ENCODE measurements at regions not wholly inside any gene's neighbourhood (a gene's known extent, or its start where the extent isn't known, plus 50 kb on each side); places are given as distances from the start of the nearest gene placed in this dataset.
"Not testable (repeated sequence)": the region's sequence is repeated elsewhere in the genome, so short reads cannot be mapped to it uniquely, and the experiment has no call there.

DNA sequence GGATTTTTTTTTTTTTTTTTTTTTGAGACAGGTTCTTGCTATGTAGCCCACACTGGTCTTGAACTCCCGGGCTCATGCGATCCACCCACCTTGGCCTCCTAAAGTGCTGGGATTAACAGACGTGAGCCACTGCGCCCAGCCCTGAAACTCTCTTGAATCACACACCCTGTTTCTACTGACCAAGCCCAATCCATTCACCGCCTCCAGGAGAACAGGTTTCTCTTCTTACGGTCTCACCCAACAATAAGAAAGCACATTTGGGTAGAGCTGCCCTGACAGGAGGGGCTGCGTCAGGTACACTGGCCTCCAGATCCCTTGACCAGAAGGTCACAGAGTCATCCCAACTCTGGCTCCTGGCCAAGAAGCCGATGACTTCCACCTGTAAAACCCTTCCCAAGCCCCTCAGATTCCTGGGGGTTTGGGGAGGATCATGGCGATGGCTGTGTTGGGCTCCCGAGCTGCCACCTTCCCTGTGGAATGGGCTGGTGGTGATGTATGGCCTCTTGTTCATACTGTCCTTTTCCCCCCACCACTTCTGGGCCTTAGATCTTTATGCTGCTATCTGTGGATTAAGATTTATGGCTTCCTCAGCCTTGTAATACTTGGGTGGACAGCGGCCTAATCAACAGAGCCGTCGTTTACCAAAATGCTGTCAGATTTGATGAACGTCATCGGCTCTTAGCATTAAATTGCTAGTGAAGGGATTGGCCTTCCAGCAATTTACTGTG is 89.1 kb downstream of the KATNIP start:
- DNase-seq (ENCODE audit: insufficient read length, low spot score) (no peak), FAIRE-seq (no peak)

DNA sequence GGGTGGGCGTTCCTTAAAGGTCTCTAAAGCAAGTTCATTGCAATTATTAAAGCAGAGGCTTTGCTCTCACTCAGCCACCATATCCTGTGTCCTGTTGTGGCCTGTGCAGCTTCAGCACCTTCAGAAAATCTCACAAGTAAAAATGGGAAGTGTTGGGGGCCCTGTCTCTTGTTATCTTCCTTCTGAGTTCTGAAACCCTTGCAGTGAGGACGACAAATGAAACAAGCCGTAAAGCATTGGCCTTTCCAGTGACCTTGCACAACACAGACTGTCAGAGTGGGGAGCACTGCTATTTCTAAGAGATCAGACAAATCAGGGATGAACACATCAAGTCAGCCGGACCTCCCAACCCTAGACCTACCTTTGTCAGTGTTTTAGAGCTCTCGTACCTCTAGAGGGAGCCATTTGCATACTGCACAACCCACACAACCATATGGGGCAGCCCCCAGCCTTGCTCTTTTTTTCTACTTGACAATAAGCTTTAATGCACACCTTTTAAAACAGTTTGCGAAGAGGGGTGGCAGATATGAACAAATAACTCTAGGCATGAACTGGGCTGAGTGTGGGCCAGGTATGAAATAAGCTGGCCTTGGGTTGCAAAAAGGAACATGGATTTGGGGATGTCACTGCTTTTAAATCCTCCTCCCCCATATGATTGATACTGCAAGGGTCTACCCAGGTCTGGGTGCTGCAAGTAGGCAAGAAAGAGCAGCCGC is 89.8 kb downstream of the KATNIP start:
- FAIRE-seq, result no peak

DNA sequence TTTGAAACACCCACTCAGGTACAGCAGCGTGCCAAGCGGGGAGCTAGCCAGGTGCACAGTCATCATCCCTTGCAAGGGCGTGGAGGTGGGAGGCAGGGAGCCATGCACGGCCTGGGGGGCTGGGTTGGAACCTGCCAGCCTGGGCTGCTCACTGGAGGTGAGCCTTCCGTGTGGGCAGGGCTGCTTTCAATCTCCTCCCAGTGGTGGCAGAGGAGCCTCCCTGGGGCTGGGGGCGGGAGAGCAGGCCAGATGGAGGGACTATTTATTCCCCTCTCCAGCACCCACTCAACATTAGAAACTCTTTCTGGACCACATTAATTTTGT is 90.3 kb downstream of the KATNIP start:
- FAIRE-seq (no peak), DNase-seq (ENCODE audit: insufficient read length, low spot score) (no peak)

More for the DNA sequence above, 89.8 kb downstream of the KATNIP start:
- peak; percentile 58 for DNase-seq (ENCODE audit: insufficient read length, low spot score)

DNA sequence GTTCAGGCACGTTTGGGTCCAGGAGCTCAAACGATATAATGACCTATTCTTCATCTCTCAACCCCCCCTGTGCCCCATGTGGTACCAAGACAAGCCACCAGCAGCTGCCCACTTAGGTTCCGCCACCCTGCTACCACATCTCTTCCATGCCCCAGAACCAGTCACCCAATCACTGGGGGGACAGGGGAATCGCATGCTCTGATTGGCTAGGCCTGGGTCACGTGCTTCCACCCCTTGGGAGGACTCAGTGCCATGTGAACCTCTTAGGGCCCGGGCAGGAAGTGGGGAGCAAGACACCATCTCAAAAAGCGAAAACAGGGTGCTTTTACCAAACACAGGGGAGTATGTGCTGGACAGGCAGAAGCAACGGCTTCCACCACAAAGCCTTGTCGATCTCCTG is 91.3 kb downstream of the KATNIP start:
- FAIRE-seq (no peak), DNase-seq (ENCODE audit: insufficient read length, low spot score) (no peak)

DNA sequence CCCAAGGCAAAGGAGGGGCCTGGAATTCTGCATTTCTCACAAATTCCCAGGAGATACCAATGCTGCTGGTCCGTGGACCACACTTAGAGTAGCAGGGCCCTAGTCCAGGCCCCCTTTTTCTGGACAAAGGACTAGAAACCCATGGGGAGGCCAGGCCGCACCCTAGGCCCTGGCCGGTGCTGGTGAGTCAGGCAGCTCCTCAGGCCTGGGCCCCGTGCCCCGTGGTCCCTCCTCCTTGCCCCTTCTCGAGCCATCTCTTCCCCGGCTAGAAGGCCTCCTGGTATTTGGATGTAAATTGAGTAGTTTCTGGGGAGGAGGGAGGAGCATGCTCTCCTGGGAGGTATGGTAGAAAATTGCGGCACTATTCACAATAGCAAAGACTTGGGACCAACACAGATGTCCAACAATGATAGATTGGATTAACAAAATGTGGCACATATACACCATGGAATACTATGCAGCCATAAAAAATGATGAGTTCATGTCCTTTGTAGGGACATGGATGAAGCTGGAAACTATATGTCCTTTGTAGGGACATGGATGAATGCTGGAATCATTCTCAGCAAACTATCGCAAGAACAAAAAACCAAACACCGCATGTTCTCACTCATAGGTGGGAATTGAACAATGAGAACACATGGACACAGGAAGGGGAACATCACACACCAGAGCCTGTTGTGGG is 91.9 kb downstream of the KATNIP start:
- DNase-seq (ENCODE audit: insufficient read length, low spot score); FAIRE-seq: not testable (repeated sequence)

DNA sequence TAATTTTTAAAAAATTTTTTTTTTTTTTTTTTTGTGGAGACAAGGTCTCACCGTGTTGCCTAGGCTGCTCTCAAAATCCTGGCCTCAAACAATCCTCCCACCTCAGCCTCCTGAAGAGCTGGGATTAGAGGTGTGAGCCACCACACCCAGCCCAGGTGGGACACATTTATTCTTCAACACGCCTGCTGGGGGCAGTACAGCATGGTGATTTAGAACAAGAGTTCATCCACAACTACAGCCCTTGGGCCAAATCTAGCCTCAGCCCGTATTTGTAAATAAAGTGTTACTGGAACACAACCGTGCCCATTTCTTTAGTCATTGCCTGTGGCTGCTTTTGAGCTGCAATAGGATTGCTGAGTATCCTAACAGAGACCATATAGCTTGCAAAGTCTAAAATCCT is 92.8 kb downstream of the KATNIP start:
- DNase-seq (ENCODE audit: insufficient read length, low spot score), result no peak
- FAIRE-seq, result no peak

GRCh38 chr16:27644165-27644564 is 94.2 kb downstream of the KATNIP start:
- FAIRE-seq (no peak), DNase-seq (ENCODE audit: insufficient read length, low spot score) (no peak)

DNA sequence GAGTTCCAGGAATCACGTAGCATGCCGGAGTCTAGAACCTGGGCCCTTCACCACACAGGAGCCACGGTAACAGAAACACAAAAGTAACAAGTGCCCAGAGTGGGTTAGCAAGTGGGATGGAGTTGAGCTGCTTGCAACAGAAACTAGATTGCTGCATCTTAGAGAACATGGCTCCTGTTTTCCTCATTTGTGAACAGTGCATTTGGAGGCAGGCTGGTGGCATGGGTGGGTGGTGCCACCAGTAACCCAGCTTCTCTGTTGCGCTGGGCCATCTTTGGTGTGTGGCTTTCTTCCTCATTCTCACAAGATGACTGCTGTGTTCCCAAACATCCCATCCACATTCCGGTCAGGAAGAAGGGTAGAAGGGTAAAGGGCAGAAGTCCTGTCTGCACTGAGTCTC is 95.5 kb downstream of the KATNIP start:
- DNase-seq (ENCODE audit: insufficient read length, low spot score) (no peak), FAIRE-seq (no peak)

- DNase-seq (ENCODE audit: insufficient read length, low spot score) (no peak), FAIRE-seq (no peak)
These were observed 96.9 kb downstream of the KATNIP start for GRCh38 chr16:27646806-27647205.

GRCh38 chr16:27649021-27649420 is 99.1 kb downstream of the KATNIP start:
- no peak for FAIRE-seq

DNA sequence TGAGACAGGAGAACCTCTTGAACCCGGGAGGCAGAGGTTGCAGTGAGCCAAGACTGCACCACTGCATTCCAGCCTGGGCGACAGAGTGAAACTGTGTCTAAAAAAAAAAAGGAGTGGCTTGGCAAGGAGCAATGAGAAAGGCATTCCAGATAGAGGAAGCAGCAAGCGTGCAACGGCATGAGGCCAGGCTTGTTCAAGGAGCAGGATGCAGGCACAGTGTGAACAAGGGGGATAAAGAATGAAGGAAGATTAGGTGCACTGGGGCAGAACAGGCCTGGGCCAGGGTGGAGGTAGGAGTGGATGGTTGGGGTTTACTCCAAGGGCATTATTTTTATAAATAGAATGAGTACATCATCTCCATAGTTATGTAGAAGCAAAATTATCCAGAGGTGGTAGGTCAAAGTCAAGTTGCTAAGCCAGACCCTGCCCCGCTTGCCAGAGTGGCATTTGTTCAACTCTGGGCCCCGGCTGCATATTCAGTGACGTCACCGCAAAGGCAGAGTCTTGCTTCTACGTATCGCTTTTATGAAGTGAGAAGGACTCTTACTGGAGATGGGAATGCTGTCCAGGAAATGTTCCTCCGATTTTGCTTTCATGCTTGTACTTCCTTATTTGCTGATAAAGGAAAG is 100.2 kb downstream of the KATNIP start:
- DNase-seq (ENCODE audit: insufficient read length, low spot score), result no peak
- FAIRE-seq, result no peak

More at GRCh38 chr16:27649021-27649420, 99.1 kb downstream of the KATNIP start:
- no peak for DNase-seq (ENCODE audit: insufficient read length, low spot score)

DNA sequence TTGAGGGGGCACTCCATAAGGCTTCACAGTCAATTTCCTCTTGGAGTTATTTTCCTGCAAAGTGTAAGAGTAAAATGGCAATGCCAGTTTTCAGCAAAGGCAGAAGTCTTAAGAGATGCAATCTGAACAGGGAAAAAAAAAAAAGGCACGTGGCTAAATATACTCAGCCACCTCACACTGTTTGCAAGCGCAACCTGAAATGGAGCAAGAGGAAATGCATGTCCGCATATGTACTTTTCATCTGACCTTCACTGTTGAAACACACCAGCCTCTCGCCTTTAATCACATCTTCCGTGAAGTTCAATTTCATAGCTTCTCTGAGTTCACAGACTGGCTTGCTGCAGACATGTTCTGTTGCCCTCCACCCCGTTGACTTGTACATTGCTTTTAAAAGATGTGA is 101.4 kb downstream of the KATNIP start:
- no peak for FAIRE-seq
- no peak for DNase-seq (ENCODE audit: insufficient read length, low spot score)

- no peak for FAIRE-seq
- no peak for DNase-seq (ENCODE audit: insufficient read length, low spot score)
These were observed 107.9 kb downstream of the KATNIP start for GRCh38 chr16:27657811-27658210.

DNA sequence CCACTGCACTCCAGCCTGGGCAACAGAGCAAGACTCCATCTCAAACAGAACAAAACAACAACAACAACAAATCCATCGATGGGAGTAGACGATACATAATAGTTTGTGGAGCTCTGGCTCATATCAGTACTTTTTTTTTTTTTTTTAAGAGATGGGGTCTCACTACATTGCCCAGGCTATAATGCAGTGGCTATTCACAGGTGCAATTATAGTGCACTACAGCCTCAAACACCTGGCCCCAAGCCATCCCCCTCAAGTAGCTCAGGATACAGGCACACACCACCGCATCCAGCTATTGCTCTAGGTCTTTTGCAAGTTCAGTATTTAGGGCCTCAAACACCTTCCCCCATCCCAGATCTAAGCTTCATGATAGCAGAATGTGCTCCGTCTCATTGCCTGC is 110.6 kb downstream of the KATNIP start:
- no peak for DNase-seq (ENCODE audit: insufficient read length, low spot score)
- no peak for FAIRE-seq

DNA sequence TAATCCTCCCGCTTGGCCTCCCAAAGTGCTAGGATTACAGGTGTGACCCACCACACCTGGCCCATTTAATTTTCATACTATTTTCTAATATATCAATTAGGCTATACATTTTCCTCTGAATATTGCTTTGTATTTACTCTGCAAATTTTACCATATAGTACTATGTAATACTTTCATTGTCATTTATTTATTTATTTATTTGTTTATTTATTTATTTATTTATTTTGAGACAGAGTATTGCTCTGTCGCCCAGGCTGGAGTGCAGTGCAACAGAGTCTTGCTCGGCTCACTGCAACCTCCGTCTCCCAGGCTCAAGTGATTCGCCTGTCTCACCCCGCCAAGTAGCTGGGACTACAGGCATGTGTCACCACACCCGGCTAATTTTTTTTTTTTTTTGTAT is 113.3 kb downstream of the KATNIP start:
- FAIRE-seq; DNase-seq (ENCODE audit: insufficient read length, low spot score): not testable (repeated sequence)

DNA sequence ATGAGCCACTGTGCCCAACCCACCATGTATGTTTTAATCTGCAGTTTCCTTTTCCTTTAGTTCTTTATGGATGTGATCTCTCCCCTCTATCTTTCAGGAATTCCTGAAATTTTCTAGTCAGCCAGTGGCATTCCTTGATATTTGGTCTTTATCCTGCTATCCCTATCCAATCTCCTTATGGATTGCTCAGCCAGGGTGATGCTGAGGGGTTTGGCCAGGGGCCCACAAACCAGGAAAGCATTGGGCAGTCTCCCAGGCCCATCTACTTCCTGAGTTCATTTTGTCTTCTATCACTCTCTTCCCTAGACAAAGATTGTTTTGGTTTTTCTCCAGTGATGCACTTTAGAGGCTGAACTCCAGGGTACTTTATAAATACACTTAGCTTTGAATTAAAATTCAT is 115.9 kb downstream of the KATNIP start:
- DNase-seq (ENCODE audit: insufficient read length, low spot score) (no peak), FAIRE-seq (no peak)

- DNase-seq (ENCODE audit: insufficient read length, low spot score) (no peak), FAIRE-seq (no peak)
These were observed 120.3 kb downstream of the KATNIP start for GRCh38 chr16:27670071-27670810.

- DNase-seq (ENCODE audit: insufficient read length, low spot score) (no peak), FAIRE-seq (no peak)
These were observed 121.5 kb downstream of the KATNIP start for GRCh38 chr16:27671410-27671809.

DNA sequence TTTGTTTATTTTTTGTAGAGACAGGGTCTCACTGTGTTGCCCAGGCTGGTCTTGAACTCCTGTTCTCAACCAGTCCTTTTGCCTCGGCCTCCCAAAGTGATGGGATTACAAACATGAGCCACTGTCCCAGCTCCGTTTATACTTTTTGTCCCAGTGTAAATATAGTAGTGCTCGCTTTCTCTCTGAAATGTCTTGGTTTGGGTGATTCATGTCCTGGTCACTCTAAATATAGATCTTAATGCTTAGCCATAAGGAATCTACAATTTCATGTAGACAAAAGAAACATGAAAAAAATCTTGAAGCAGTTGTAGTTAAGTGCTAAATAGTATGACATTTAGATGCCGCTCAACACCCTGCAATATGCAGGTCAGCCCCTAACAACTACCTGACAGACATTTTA is 126.9 kb downstream of the KATNIP start:
- FAIRE-seq (no peak), DNase-seq (ENCODE audit: insufficient read length, low spot score) (no peak)

DNA sequence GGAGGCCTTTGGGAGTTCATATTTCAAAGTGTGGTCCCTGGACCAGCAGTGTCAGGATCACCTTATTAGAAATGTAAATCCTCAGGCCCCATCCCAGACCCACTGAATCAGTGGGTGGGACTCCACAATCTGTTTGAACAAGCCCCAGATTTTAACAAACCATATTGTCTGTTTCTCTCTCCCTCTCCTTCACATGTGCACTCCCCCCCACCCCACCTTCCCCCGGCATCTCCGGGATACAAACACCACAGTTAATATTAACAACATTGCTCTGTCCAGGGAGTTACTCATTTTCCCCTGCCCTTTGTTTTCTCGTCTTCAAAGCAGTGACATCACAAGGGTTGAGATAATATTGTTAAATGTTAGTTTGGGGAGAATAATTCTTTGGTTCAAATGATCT is 127.3 kb downstream of the KATNIP start:
- no peak for FAIRE-seq
- DNase-seq (ENCODE audit: insufficient read length, low spot score), result no peak

GRCh38 chr16:27678955-27679354 is 129.0 kb downstream of the KATNIP start:
- FAIRE-seq (no peak), DNase-seq (ENCODE audit: insufficient read length, low spot score) (no peak)

Data from HTR-8/SVneo (cell line).